Neuronal stem cell (in vitro differentiated cells): ENCODE measurements at regions not wholly inside any gene's neighbourhood (a gene's known extent, or its start where the extent isn't known, plus 50 kb on each side); places are given as distances from the start of the nearest gene placed in this dataset.

Source experiments
- DNase-seq: peaks from one replicate; pipeline ENCODE4 v3.0.0-alpha.2; 2013; ENCODE audit warnings: low spot score
- H2AFZ ChIP-seq: one replicate; pipeline ENCODE4 v1.6.1; 2013; ENCODE audit warnings: mild to moderate bottlenecking, low read length, inconsistent platforms
- H2AK5ac ChIP-seq: 2 replicates; pipeline ENCODE4 v1.6.1; 2013; ENCODE audit warnings: low read depth, mild to moderate bottlenecking, inconsistent platforms, low read length, moderate library complexity, mixed read lengths
- H2BK120ac ChIP-seq: 2 replicates; pipeline ENCODE4 v1.6.1; 2013; ENCODE audit warnings: low read depth, mild to moderate bottlenecking, inconsistent platforms, low read length, moderate library complexity, mixed read lengths
- H2BK12ac ChIP-seq: one replicate; pipeline ENCODE4 v1.6.1; 2013; ENCODE audit warnings: low read length, inconsistent platforms
- H2BK15ac ChIP-seq: 2 replicates; pipeline ENCODE4 v1.6.1; 2013; ENCODE audit warnings: mild to moderate bottlenecking, low read length, inconsistent platforms, mixed read lengths
- H2BK5ac ChIP-seq: one replicate; pipeline ENCODE4 v1.6.1; 2013; ENCODE audit warnings: inconsistent platforms, mild to moderate bottlenecking, low read length, moderate library complexity
- H3K14ac ChIP-seq: one replicate; pipeline ENCODE4 v1.6.1; 2013; ENCODE audit warnings: low read length, inconsistent platforms
- H3K18ac ChIP-seq: 2 replicates; pipeline ENCODE4 v1.6.1; 2013; ENCODE audit warnings: low read length, inconsistent platforms
- H3K23ac ChIP-seq: 2 replicates; pipeline ENCODE4 v1.6.1; 2013; ENCODE audit warnings: low read depth, mild to moderate bottlenecking, mixed read lengths, low read length, inconsistent platforms; ENCODE audit not compliant: poor library complexity
- H3K27ac ChIP-seq: replicated peaks from 3 replicates; pipeline ENCODE4 v1.5.1; 2013; ENCODE audit warnings: low read length, inconsistent platforms
- H3K27me3 ChIP-seq, 3 experiments: 2 replicates each; pipeline ENCODE4 v1.6.1; 2013; ENCODE audit warnings: low read length in 3 of 3, mild to moderate bottlenecking in 2 of 3, inconsistent platforms in 1 of 3, low read depth in 1 of 3, mixed read lengths in 1 of 3, moderate library complexity in 1 of 3; ENCODE audit not compliant: control insufficient read depth in 3 of 3, insufficient read depth in 3 of 3
- H3K36me3 ChIP-seq, 2 donors: replicated peaks in 1 of 2; 2 replicates each; pipeline ENCODE4 v1.6.1; 2013; ENCODE audit warnings: low read length in 2 of 2; ENCODE audit not compliant: control insufficient read depth in 2 of 2, insufficient read depth in 2 of 2
- H3K4ac ChIP-seq: 2 replicates; pipeline ENCODE4 v1.6.1; 2013; ENCODE audit warnings: inconsistent platforms, mild to moderate bottlenecking, low read length, moderate library complexity
- H3K4me1 ChIP-seq, 2 donors: 1 replicate in 1 of 2; 2 replicates in 1 of 2; pipeline ENCODE4 v1.6.1; 2013; ENCODE audit warnings: low read length in 2 of 2, low read depth in 1 of 2; ENCODE audit not compliant: control insufficient read depth in 2 of 2, insufficient read depth in 1 of 2
- H3K4me2 ChIP-seq: one replicate; pipeline ENCODE4 v1.6.1; 2013; ENCODE audit warnings: mild to moderate bottlenecking, low read length, inconsistent platforms; ENCODE audit not compliant: insufficient read depth, poor library complexity, severe bottlenecking
- H3K4me3 ChIP-seq, 2 donors: 2 replicates each; pipeline ENCODE4 v1.5.1; 2013; ENCODE audit warnings: low read length in 2 of 2, mild to moderate bottlenecking in 2 of 2, inconsistent platforms in 1 of 2, moderate library complexity in 1 of 2
- H3K79me1 ChIP-seq: one replicate; pipeline ENCODE4 v1.6.1; 2013; ENCODE audit warnings: low read depth, mild to moderate bottlenecking, inconsistent platforms, low read length, moderate library complexity
- H3K9ac ChIP-seq: one replicate; pipeline ENCODE4 v1.6.1; 2013; ENCODE audit warnings: mild to moderate bottlenecking, low read depth, low read length, inconsistent platforms; ENCODE audit not compliant: poor library complexity
- H3K9me3 ChIP-seq, 2 donors: replicated peaks in 1 of 2; 2 replicates each; pipeline versions ENCODE3 to v1.6.1; 2013; ENCODE audit warnings: low read length in 2 of 2, mild to moderate bottlenecking in 2 of 2, inconsistent platforms in 1 of 2, low read depth in 1 of 2, mixed read lengths in 1 of 2, moderate library complexity in 1 of 2; ENCODE audit not compliant: control insufficient read depth in 2 of 2, insufficient read depth in 1 of 2
- H4K8ac ChIP-seq: one replicate; pipeline ENCODE4 v1.6.1; 2013; ENCODE audit warnings: low read depth, mild to moderate bottlenecking, inconsistent platforms, low read length, moderate library complexity
- H4K91ac ChIP-seq: one replicate; pipeline ENCODE4 v1.6.1; 2013; ENCODE audit warnings: low read length, low read depth, mild to moderate bottlenecking, inconsistent platforms; ENCODE audit not compliant: poor library complexity
- WGBS, 2 donors: extraction: QIAGEN DNeasy Blood & Tissue Kit; methylation state at CpG; one replicate each; pipeline ENCODE4 v1.1.7; 2013; ENCODE audit warnings: missing lambda C conversion rate in 2 of 2, mixed read lengths in 1 of 2; ENCODE audit not compliant: insufficient read length in 2 of 2, insufficient replicate concordance in 1 of 2; ENCODE audit errors: extremely low coverage in 2 of 2; 5-methylcytosine and 5-hydroxymethylcytosine counted together

- Histone ChIP-seq H2AFZ (no peak overlapping the region), H3K4ac (no peak overlapping the region), H2BK5ac (no peak overlapping the region), H3K4me3 (no peak overlapping the region), H3K14ac (no peak overlapping the region), H3K79me1 (no peaks in the 10 kb centered on the region), H3K9me3 (no peaks in the 10 kb centered on the region), H3K36me3 (no peaks in the 10 kb centered on the region), H2BK120ac (no peak overlapping the region), H3K23ac (no peak overlapping the region), H3K27ac (no peak overlapping the region), H3K9ac (no peak overlapping the region), H2AK5ac (no peak overlapping the region), H4K91ac (no peak overlapping the region), H4K8ac (no peak overlapping the region), H3K4me1 (no peaks in the 10 kb centered on the region), H3K4me2 (no peak overlapping the region), H3K18ac (no peak overlapping the region), H3K27me3 (no peaks in the 10 kb centered on the region), H2BK15ac (no peak overlapping the region), H2BK12ac (no peak overlapping the region)
- no CpG with 5 or more reads among the region's 4 CpGs for WGBS, 2 donors
- no peak for DNase-seq
Measured at GRCh38 chr10:105743343-105744056, 1102.4 kb downstream of the SORCS3 start.

GRCh38 chr10:105742923-105743322, 1101.8 kb downstream of the SORCS3 start:
- H2BK15ac ChIP-seq, result no peak overlapping the region
- no peaks in the 10 kb centered on the region for H3K4me1 ChIP-seq
- H2BK12ac ChIP-seq, result no peak overlapping the region
- no peaks in the 10 kb centered on the region for H3K79me1 ChIP-seq
- H3K23ac ChIP-seq, result no peak overlapping the region
- H3K27ac ChIP-seq, result no peak overlapping the region
- no peak overlapping the region for H2BK5ac ChIP-seq
- H2AK5ac ChIP-seq, result no peak overlapping the region
- no peak overlapping the region for H3K4me3 ChIP-seq
- no peak overlapping the region for H3K18ac ChIP-seq
- H4K8ac ChIP-seq, result no peak overlapping the region
- H3K14ac ChIP-seq, result no peak overlapping the region
- no CpG with 5 or more reads among the region's 1 CpG for WGBS, 2 donors
- no peak overlapping the region for H3K9ac ChIP-seq
- H3K4ac ChIP-seq, result no peak overlapping the region
- DNase-seq, result no peak
- no peaks in the 10 kb centered on the region for H3K36me3 ChIP-seq
- H2BK120ac ChIP-seq, result no peak overlapping the region
- no peak overlapping the region for H2AFZ ChIP-seq
- no peaks in the 10 kb centered on the region for H3K27me3 ChIP-seq
- H3K9me3 ChIP-seq, result no peaks in the 10 kb centered on the region
- no peak overlapping the region for H4K91ac ChIP-seq
- H3K4me2 ChIP-seq, result no peak overlapping the region

GRCh38 chr10:105742184-105742583, 1101.1 kb downstream of the SORCS3 start:
- Histone ChIP-seq H3K36me3 (no peaks in the 10 kb centered on the region), H3K9ac (no peak overlapping the region), H2AK5ac (no peak overlapping the region), H3K9me3 (no peaks in the 10 kb centered on the region), H3K79me1 (no peaks in the 10 kb centered on the region), H3K14ac (no peak overlapping the region), H2AFZ (no peak overlapping the region), H3K27ac (no peak overlapping the region), H2BK15ac (no peak overlapping the region), H3K18ac (no peak overlapping the region), H4K8ac (no peak overlapping the region), H3K4ac (no peak overlapping the region), H3K27me3 (no peaks in the 10 kb centered on the region), H2BK120ac (no peak overlapping the region), H3K4me3 (no peak overlapping the region), H3K4me2 (no peak overlapping the region), H3K4me1 (no peaks in the 10 kb centered on the region), H4K91ac (no peak overlapping the region), H2BK5ac (no peak overlapping the region), H3K23ac (no peak overlapping the region), H2BK12ac (no peak overlapping the region)
- DNase-seq, result no peak
- whole genome bisulfite sequencing, 2 donors, result no CpG with 5 or more reads among the region's 1 CpG

GRCh38 chr10:105734479-105734878, 1093.4 kb downstream of the SORCS3 start:
- Histone ChIP-seq H4K91ac (no peak overlapping the region), H3K18ac (no peak overlapping the region), H3K9me3 (peaks cover 0 to 2% of the 10 kb centered on the region in 2 donors), H3K4ac (no peak overlapping the region), H3K23ac (no peak overlapping the region), H2BK12ac (no peak overlapping the region), H2BK5ac (no peak overlapping the region), H2BK120ac (no peak overlapping the region), H3K4me1 (no peaks in the 10 kb centered on the region), H3K4me3 (no peak overlapping the region), H3K36me3 (no peaks in the 10 kb centered on the region), H3K27me3 (no peaks in the 10 kb centered on the region), H3K14ac (no peak overlapping the region), H2AK5ac (no peak overlapping the region), H2AFZ (no peak overlapping the region), H4K8ac (no peak overlapping the region), H3K4me2 (no peak overlapping the region), H3K27ac (no peak overlapping the region), H3K9ac (no peak overlapping the region), H3K79me1 (no peaks in the 10 kb centered on the region), H2BK15ac (no peak overlapping the region)
- no CpG with 5 or more reads among the region's 2 CpGs for WGBS, 2 donors
- DNase-seq, result no peak
